Skin epidermis (tissue), 12 donors: ENCODE measurements at regions not wholly inside any gene's neighbourhood (a gene's known extent, or its start where the extent isn't known, plus 50 kb on each side); places are given as distances from the start of the nearest gene placed in this dataset.

Experiments used
- H3K27ac ChIP-seq, 21 experiments: fragments of 200-600 bp; sonication (generic) in 11 of 21; one replicate each; pipeline ENCODE4 v1.5.0; 2020; ENCODE audit warnings: mild to moderate bottlenecking in 3 of 21, inconsistent platforms in 2 of 21, moderate library complexity in 2 of 21
- H3K4me3 ChIP-seq, 7 experiments: fragments of 200-600 bp; sonication (generic) in 2 of 7; one replicate each; pipeline ENCODE4 v1.5.0; 2020; ENCODE audit warnings: inconsistent platforms in 2 of 7, mild to moderate bottlenecking in 2 of 7, moderate library complexity in 1 of 7

- Histone ChIP-seq H3K4me3 (no peak overlapping the region), H3K27ac (no peak overlapping the region)
Measured at GRCh38 chr3:103385961-103386656, 951.3 kb downstream of the ZPLD1 start.

- no peak overlapping the region for H3K4me3 ChIP-seq
Measured at GRCh38 chr3:103388214-103388613, 953.4 kb downstream of the ZPLD1 start.

GRCh38 chr3:103389356-103389755 is 954.5 kb downstream of the ZPLD1 start:
- no peak overlapping the region for H3K27ac ChIP-seq
- no peak overlapping the region for H3K4me3 ChIP-seq

More at GRCh38 chr3:103388214-103388613, 953.4 kb downstream of the ZPLD1 start:
- no peak overlapping the region for H3K27ac ChIP-seq

DNA sequence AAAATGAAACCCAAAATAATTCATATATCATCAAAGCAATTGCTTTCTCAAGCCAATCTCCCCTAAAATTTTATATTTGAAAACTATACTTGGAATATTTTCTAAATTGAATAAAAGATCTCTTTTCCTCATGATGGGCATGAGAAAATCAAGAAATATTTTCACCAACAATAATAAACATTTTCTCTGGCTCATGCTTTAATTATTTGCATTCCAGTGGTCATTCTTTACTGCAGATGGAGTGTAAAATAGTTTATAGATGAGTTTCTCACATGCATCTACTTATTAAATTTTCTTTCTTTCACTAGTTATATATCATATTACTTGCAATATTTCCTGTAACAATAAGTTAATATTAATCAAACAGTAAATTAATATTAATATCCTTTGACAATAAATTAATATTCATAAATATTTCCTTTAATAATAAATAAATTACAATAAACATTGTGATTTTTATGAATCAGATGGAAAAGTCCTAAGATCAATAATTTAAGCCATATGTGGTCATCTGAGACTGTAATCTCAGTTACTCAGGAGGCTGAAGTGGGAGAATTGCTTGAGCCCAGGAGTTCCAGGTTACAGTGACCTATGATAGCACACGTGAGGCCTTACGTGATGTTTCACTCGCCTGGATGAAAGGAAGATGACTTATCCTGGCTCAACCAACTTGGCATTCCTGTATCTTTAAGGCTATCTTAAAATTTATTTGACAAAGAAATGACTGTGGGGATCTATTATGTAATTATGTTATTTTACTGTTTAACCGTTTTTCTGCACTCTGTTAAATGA is 958.8 kb downstream of the ZPLD1 start:
- Histone ChIP-seq H3K4me3 (no peak overlapping the region), H3K27ac (no peak overlapping the region)

DNA sequence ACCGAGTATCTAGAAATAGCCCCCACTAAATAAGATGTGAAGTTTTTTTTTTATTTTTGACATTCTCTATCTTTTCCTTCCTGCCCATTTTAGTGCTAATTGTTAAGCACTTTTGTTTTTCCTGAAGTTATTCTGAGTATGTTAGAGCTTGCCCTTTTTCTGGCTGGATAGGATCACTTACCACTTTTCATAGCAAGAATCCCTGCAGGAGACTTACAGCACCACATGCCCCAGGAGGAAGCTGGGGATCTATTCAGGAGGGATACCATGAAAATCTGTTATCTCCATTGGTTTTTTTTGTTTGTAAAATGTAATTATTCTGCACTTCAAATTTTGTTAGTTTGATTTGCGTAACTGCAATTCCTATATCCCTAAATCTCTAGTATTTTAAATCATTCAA is 968.4 kb downstream of the ZPLD1 start:
- Histone ChIP-seq H3K27ac (no peak overlapping the region), H3K4me3 (no peak overlapping the region)

- Histone ChIP-seq H3K4me3 (no peak overlapping the region), H3K27ac (no peak overlapping the region)
Measured at GRCh38 chr3:103406320-103406850, 971.6 kb downstream of the ZPLD1 start.

- Histone ChIP-seq H3K27ac (no peak overlapping the region), H3K4me3 (no peak overlapping the region)
Measured at GRCh38 chr3:103410231-103410630, 975.4 kb downstream of the ZPLD1 start.

GRCh38 chr3:103421460-103421859 is 986.6 kb downstream of the ZPLD1 start:
- no peak overlapping the region for H3K4me3 ChIP-seq

GRCh38 chr3:103437883-103438282 is 1003.1 kb downstream of the ZPLD1 start:
- no peak overlapping the region for H3K4me3 ChIP-seq
- no peak overlapping the region for H3K27ac ChIP-seq

More at GRCh38 chr3:103421460-103421859, 986.6 kb downstream of the ZPLD1 start:
- no peak overlapping the region for H3K27ac ChIP-seq

- H3K27ac ChIP-seq: no peak overlapping the region
Measured at GRCh38 chr3:103440539-103441203, 1005.9 kb downstream of the ZPLD1 start.

DNA sequence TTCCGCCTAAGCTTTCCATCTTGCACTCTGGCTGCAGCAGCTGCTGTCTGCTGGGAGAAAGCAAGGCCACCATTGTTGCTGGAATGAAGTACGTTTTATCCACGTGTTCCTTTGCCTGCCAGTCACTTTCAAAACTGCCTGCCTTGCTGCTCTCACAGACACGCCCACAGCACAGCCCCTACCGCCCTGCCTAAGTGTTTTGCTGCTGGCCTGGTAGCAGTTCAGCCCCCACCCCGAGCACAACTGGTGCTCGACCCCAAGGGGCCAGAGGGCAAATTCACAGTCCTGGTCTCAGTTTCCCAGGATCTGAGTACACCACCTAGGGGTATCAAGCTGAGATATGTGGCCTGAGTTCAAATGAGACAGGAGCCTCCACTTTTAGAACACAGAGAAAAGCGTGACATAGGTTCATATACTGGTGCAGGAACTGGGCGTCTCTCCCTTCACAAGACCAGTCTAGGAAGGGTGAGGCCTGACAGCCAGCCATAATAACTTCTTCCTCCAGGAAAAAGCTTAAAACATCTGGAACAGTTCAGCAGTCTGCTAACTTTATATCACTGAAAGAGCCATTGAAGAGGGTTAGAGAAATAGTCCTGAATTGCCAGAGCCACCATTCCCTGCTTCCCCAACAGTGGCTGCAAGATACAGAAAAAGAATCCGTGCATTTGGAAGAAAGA is 1012.3 kb downstream of the ZPLD1 start:
- Histone ChIP-seq H3K27ac (no peak overlapping the region), H3K4me3 (no peak overlapping the region)

More at GRCh38 chr3:103440539-103441203, 1005.9 kb downstream of the ZPLD1 start:
- no peak overlapping the region for H3K4me3 ChIP-seq

GRCh38 chr3:103453152-103453551 is 1018.3 kb downstream of the ZPLD1 start:
- H3K4me3 ChIP-seq: no peak overlapping the region
- H3K27ac ChIP-seq: no peak overlapping the region

DNA sequence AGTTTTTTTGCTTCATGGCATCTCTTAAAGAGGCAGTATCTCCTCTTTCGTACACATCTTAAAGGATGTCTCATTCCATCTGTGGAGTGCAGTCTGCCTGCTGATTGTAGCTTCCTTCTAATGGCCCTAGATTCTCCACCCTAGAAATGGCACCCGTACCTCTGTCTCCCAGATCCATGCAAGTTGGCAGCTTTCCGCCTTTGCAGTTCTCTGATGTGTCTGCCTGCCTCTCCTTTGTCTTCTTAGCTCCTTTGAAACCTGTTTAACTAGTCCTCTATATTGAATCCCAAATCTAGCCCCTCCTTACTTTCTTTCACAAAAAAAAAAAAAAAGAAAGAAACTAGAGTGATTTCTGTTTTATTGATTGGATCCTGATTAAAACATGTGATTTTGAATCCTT is 1025.0 kb downstream of the ZPLD1 start:
- H3K4me3 ChIP-seq: no peak overlapping the region
- H3K27ac ChIP-seq: no peak overlapping the region

GRCh38 chr3:103470498-103470897 is 1035.7 kb downstream of the ZPLD1 start:
- H3K4me3 ChIP-seq: no peak overlapping the region

DNA sequence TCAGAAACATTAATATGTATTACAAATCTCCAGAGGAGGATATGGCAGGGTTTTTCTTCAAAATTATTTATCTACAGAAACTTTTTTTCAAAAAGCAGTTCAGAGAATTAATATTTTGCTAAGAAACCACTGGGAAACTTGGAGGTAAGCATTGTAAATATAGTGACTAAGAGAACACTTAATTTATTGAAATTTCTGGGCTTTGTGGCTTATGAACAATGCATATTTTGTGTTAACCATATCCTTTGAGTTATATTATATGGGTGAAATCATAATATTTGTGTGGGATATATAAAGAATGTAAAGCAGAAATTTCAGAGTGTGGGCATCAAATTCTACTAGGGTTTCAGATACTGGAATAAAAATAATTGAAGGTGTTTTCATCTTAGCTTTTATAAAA is 1059.2 kb downstream of the ZPLD1 start:
- Histone ChIP-seq H3K27ac (no peak overlapping the region), H3K4me3 (no peak overlapping the region)

More at GRCh38 chr3:103470498-103470897, 1035.7 kb downstream of the ZPLD1 start:
- H3K27ac ChIP-seq: no peak overlapping the region

GRCh38 chr3:103494512-103494911 is 1059.7 kb downstream of the ZPLD1 start:
- no peak overlapping the region for H3K4me3 ChIP-seq

DNA sequence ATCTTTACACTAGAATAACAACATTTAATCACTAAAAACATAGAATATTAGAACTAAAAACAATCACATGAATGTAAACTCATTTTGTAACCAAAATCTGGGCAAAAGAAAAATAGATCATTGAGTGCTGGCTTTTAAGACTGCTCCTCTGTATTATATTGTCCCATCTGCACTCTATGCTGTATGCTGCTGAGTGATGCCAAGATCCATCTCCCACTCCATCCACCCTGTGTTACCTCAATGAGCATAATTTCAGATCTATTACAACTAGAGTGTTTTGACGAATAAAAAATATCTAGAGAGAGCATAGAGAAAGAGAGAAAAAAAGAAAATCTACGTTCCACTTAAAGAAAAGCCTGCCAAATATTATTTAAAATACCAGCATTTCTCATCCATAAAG is 1060.4 kb downstream of the ZPLD1 start:
- H3K4me3 ChIP-seq: no peak overlapping the region
- no peak overlapping the region for H3K27ac ChIP-seq

More at GRCh38 chr3:103494512-103494911, 1059.7 kb downstream of the ZPLD1 start:
- no peak overlapping the region for H3K27ac ChIP-seq

- H3K27ac ChIP-seq: no peak overlapping the region
- H3K4me3 ChIP-seq: no peak overlapping the region
Measured at GRCh38 chr3:103499132-103499900, 1064.5 kb downstream of the ZPLD1 start.

DNA sequence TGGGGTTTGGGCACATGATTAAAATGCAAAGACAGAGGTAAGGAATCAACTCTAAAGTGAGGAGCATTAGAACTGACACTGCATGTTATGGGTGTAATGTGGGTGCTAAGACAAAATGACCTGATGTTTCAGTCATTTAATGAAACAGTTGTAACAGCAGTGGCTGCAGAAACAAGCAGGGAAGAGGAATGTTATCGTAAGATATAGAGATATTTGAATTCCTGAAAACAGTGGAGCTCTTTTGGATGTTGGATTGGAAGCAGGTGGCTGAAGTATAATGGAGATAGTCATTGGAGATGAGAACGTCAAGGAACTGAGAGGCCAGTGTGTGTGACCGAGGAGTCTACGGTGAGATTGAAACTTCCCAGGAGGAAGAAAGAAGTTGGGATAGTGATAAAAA is 1065.2 kb downstream of the ZPLD1 start:
- H3K27ac ChIP-seq: no peak overlapping the region
- H3K4me3 ChIP-seq: no peak overlapping the region
